Vagina (tissue), 2 donors: ENCODE measurements at regions not wholly inside any gene's neighbourhood (a gene's known extent, or its start where the extent isn't known, plus 50 kb on each side); places are given as distances from the start of the nearest gene placed in this dataset.

Experiments
- CTCF ChIP-seq, 3 experiments: fragments of 450-650 bp in 2 of 3; fragments of 200-600 bp in 1 of 3; sonication (generic) in 1 of 3; IDR thresholded peaks; one replicate each; pipeline ENCODE4 v1.5.1; 2017 to 2019; ENCODE audit warnings: antibody characterized with exemption in 3 of 3, mild to moderate bottlenecking in 2 of 3, moderate library complexity in 2 of 3
- POLR2A ChIP-seq, 2 donors: fragments of 450-650 bp; IDR thresholded peaks; one replicate each; pipeline ENCODE4 v1.6.1; 2017; ENCODE audit warnings: antibody characterized with exemption in 2 of 2, mild to moderate bottlenecking in 2 of 2, moderate library complexity in 2 of 2
- POLR2AphosphoS5 ChIP-seq, 2 donors: sonication (generic); formaldehyde crosslinking; IDR thresholded peaks; one replicate each; pipeline ENCODE4 v1.9.0; 2017; ENCODE audit warnings: antibody characterized with exemption in 2 of 2, mild to moderate bottlenecking in 2 of 2, low read depth in 1 of 2; ENCODE audit not compliant: insufficient read depth in 1 of 2

GRCh38 chr20:51143652-51144051 is 120.7 kb upstream of the KCNG1 start:
- TF ChIP-seq CTCF (IDR thresholded peaks at IDR 0.05) (no peak), POLR2A (IDR thresholded peaks at IDR 0.05) (no peak), POLR2AphosphoS5 (IDR thresholded peaks at IDR 0.05; ENCODE audit: insufficient read depth in 1 of 2, low read depth in 1 of 2) (no peak)
